GM12878 (cell line): ENCODE measurements at regions not wholly inside any gene's neighbourhood (a gene's known extent, or its start where the extent isn't known, plus 50 kb on each side); places are given as distances from the start of the nearest gene placed in this dataset.

Experiments
- CTCF ChIP-seq, 3 experiments: IDR thresholded peaks in 2 of 3; conservative IDR thresholded peaks in 1 of 3; 2 replicates each; pipeline ENCODE4 v1.5.1; 2011; ENCODE audit warnings: low read depth in 3 of 3, low read length in 3 of 3, mild to moderate bottlenecking in 3 of 3, control low read depth in 2 of 3, moderate library complexity in 2 of 3, inconsistent platforms in 1 of 3, mixed read lengths in 1 of 3; ENCODE audit not compliant: control insufficient read depth in 2 of 3, insufficient read depth in 1 of 3; ENCODE audit errors: extremely low read depth in 1 of 3
- EP300 ChIP-seq, 2 experiments: fragments of 150-350 bp in 1 of 2; IDR thresholded peaks; 2 replicates each; pipeline ENCODE4 v1.6.1; 2011 to 2012; ENCODE audit warnings: low read depth in 2 of 2, low read length in 2 of 2, borderline replicate concordance in 1 of 2, improper control_type of control experiment in 1 of 2, inconsistent platforms in 1 of 2; ENCODE audit not compliant: control insufficient read depth in 1 of 2
- GABPA ChIP-seq: IDR thresholded peaks from 2 replicates; pipeline ENCODE4 v1.6.1; 2014; ENCODE audit warnings: antibody characterized with exemption, low read depth, mild to moderate bottlenecking, inconsistent platforms

GRCh38 chr2:66217039-66217585, 217.8 kb upstream of the MEIS1 start:
- no peak for TF ChIP-seq EP300 (IDR thresholded peaks at IDR 0.05; ENCODE audit: borderline replicate concordance in 1 of 2, control insufficient read depth in 1 of 2, low read depth in 2 of 2, low read length in 2 of 2)
- no peak for TF ChIP-seq CTCF (IDR thresholded peaks at IDR 0.05 in 2 of 3, conservative IDR thresholded peaks at IDR 0.05 in 1 of 3; ENCODE audit: control insufficient read depth in 2 of 3, extremely low read depth in 1 of 3, insufficient read depth in 1 of 3, low read depth in 3 of 3, low read length in 3 of 3)
- TF ChIP-seq GABPA = no peak
